SK-N-SH treated with all-trans-retinoic acid at 6 μM for 48 hours (cell line): ENCODE measurements at regions not wholly inside any gene's neighbourhood (a gene's known extent, or its start where the extent isn't known, plus 50 kb on each side); places are given as distances from the start of the nearest gene placed in this dataset.

Experiments
- ATAC-seq: fragments of 200-7000 bp; cut with Tn5 transposase; 3 replicates; pipeline ENCODE4 v1.9.1; 2020; ENCODE audit warnings: mild to moderate bottlenecking, moderate library complexity
- ARNTL ChIP-seq: fragments of 450-650 bp; formaldehyde crosslinking; IDR thresholded peaks from 2 replicates; pipeline ENCODE4 v1.5.0; 2020; ENCODE audit warnings: low read depth, mild to moderate bottlenecking, moderate library complexity, borderline replicate concordance
- BACH2 ChIP-seq: fragments of 250-450 bp; sonication (Bioruptor Pico); IDR thresholded peaks from 2 replicates; pipeline ENCODE4 v1.9.0; 2021; ENCODE audit warnings: mild to moderate bottlenecking, borderline replicate concordance
- CSDC2 ChIP-seq: fragments of 250-450 bp; sonication (Bioruptor Pico); IDR thresholded peaks from 2 replicates; pipeline ENCODE4 v1.5.0; 2020; ENCODE audit warnings: mild to moderate bottlenecking, moderate library complexity
- ESRRG ChIP-seq: fragments of 250-450 bp; sonication (Bioruptor Pico); IDR thresholded peaks from 2 replicates; pipeline ENCODE4 v1.6.1; 2021; ENCODE audit warnings: mild to moderate bottlenecking
- GLIS3 ChIP-seq: fragments of 250-450 bp; sonication (Bioruptor Pico); IDR thresholded peaks from 2 replicates; pipeline ENCODE4 v1.5.0; 2020; ENCODE audit warnings: mild to moderate bottlenecking, moderate library complexity
- OSR1 ChIP-seq: fragments of 250-450 bp; sonication (Bioruptor Pico); IDR thresholded peaks from 2 replicates; pipeline ENCODE4 v1.8.0; 2022; ENCODE audit warnings: moderate library complexity, mild to moderate bottlenecking, inconsistent platforms
- RARB ChIP-seq: fragments of 250-450 bp; sonication (Bioruptor Pico); IDR thresholded peaks from 2 replicates; pipeline ENCODE4 v1.8.0; 2021; ENCODE audit warnings: mild to moderate bottlenecking, moderate library complexity
- SNAI2 ChIP-seq: fragments of 250-450 bp; sonication (Bioruptor Pico); IDR thresholded peaks from 2 replicates; pipeline ENCODE4 v1.5.0; 2020; ENCODE audit warnings: mild to moderate bottlenecking, moderate library complexity
- TCF4 ChIP-seq: fragments of 250-450 bp; sonication (Bioruptor Pico); IDR thresholded peaks from 2 replicates; pipeline ENCODE4 v1.8.0; 2021; ENCODE audit warnings: mild to moderate bottlenecking, moderate library complexity, borderline replicate concordance
- TOX ChIP-seq: fragments of 250-450 bp; sonication (Bioruptor Pico); IDR thresholded peaks from 2 replicates; pipeline ENCODE4 v1.8.0; 2021; ENCODE audit warnings: mild to moderate bottlenecking, moderate library complexity, borderline replicate concordance
- ZC3H10 ChIP-seq: fragments of 250-450 bp; sonication (Bioruptor Pico); IDR thresholded peaks from 2 replicates; pipeline ENCODE4 v1.5.1; 2021; ENCODE audit warnings: mild to moderate bottlenecking, moderate library complexity
- ZFP3 ChIP-seq: fragments of 250-450 bp; sonication (Bioruptor Pico); IDR thresholded peaks from 2 replicates; pipeline ENCODE4 v1.5.0; 2020; ENCODE audit warnings: mild to moderate bottlenecking, moderate library complexity
- ZFP30 ChIP-seq: fragments of 450-650 bp; formaldehyde crosslinking; IDR thresholded peaks from 2 replicates; pipeline ENCODE4 v1.5.0; 2022; ENCODE audit warnings: mild to moderate bottlenecking, moderate library complexity
- ZNF565 ChIP-seq: fragments of 450-650 bp; formaldehyde crosslinking; conservative IDR thresholded peaks from 2 replicates; pipeline ENCODE4 v1.5.0; 2020; ENCODE audit warnings: low read depth, mild to moderate bottlenecking, moderate library complexity
- ZNF70 ChIP-seq: fragments of 450-650 bp; formaldehyde crosslinking; IDR thresholded peaks from 2 replicates; pipeline ENCODE4 v1.5.0; 2020; ENCODE audit warnings: mild to moderate bottlenecking, moderate library complexity
- ZNF8 ChIP-seq: fragments of 450-650 bp; formaldehyde crosslinking; IDR thresholded peaks from 2 replicates; pipeline ENCODE4 v1.5.0; 2020; ENCODE audit warnings: mild to moderate bottlenecking, moderate library complexity
- TF ChIP-seq, protein P1 (sequence below): fragments of 250-450 bp; sonication (Bioruptor Pico); IDR thresholded peaks from 2 replicates; pipeline ENCODE4 v1.8.0; 2021; ENCODE audit warnings: low read depth, mild to moderate bottlenecking, moderate library complexity, borderline replicate concordance
- TF ChIP-seq, protein P2 (sequence below): fragments of 250-450 bp; sonication (Bioruptor Pico); IDR thresholded peaks from 2 replicates; pipeline ENCODE4 v1.5.1; 2021; ENCODE audit warnings: mild to moderate bottlenecking, moderate library complexity
- TF ChIP-seq, protein P3 (sequence below): fragments of 250-450 bp; sonication (Bioruptor Pico); IDR thresholded peaks from 2 replicates; pipeline ENCODE4 v1.8.0; 2020; ENCODE audit warnings: mild to moderate bottlenecking, moderate library complexity, borderline replicate concordance
- TF ChIP-seq, protein P4 (sequence below): fragments of 250-450 bp; sonication (Bioruptor Pico); IDR thresholded peaks from 2 replicates; pipeline ENCODE4 v1.5.1; 2020; ENCODE audit warnings: low read depth, mild to moderate bottlenecking, moderate library complexity
- TF ChIP-seq, protein P5 (sequence below): fragments of 250-450 bp; sonication (Bioruptor Pico); IDR thresholded peaks from 2 replicates; pipeline ENCODE4 v1.5.0; 2020; ENCODE audit warnings: mild to moderate bottlenecking, moderate library complexity

DNA sequence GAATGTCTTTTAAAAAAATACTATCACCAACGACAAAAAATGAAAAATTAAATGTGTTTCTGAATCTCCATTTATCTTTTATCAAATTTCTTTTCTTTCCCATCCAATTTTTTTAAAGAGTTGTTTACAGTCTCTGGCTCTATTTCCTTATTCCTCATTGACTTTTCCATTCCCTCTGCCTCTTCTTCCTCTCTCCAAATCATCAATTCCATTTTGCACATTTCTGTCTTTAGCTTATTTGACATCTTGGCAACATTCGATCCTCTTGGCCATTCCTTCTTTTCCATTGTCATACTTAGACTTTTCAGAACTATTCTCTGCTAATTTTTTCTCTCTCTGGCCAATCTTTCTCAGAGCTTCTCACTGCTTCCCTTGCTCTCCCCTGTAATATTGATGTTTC, 497.6 kb downstream of the PLPP3 start:
- ATAC-seq = no peak
- TF ChIP-seq RARB (CRISPR knock-in tag) (no peak), ZC3H10 (CRISPR knock-in tag) (no peak), CSDC2 (no peak), ZNF565 (CRISPR knock-in tag) (no peak), ARNTL (CRISPR knock-in tag) (no peak), ZNF70 (CRISPR knock-in tag) (no peak)
- TF ChIP-seq, protein P1, sequence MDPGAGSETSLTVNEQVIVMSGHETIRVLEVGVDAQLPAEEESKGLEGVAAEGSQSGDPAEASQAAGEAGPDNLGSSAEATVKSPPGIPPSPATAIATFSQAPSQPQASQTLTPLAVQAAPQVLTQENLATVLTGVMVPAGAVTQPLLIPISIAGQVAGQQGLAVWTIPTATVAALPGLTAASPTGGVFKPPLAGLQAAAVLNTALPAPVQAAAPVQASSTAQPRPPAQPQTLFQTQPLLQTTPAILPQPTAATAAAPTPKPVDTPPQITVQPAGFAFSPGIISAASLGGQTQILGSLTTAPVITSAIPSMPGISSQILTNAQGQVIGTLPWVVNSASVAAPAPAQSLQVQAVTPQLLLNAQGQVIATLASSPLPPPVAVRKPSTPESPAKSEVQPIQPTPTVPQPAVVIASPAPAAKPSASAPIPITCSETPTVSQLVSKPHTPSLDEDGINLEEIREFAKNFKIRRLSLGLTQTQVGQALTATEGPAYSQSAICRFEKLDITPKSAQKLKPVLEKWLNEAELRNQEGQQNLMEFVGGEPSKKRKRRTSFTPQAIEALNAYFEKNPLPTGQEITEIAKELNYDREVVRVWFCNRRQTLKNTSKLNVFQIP (CRISPR knock-in tag) = no peak

DNA sequence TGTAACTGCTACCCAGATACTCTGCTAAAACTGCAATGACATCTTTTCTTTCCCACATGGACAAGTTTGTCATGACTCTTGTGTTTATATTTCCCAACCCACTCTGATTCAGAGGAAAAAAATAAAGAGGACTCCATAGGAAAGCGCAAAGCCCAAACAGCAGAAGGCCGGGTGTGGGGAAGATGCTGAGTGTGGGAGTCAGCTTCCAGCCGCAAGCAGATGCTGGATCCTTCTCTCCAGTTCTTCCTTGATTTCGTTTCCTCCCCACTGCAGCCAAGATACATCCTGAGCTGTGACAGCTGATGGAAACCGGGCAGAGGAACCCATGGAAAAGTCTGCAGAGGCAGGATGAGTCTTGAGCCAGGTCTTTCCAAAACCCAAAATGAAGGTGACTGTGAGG, 498.2 kb downstream of the PLPP3 start:
- TF ChIP-seq ZFP3 (CRISPR knock-in tag) (no peak), BACH2 (no peak), CSDC2 (no peak), ZNF8 (CRISPR knock-in tag) (no peak), RARB (CRISPR knock-in tag) (no peak), SNAI2 (no peak), OSR1 (CRISPR knock-in tag) (no peak)
- TF ChIP-seq, protein P2, sequence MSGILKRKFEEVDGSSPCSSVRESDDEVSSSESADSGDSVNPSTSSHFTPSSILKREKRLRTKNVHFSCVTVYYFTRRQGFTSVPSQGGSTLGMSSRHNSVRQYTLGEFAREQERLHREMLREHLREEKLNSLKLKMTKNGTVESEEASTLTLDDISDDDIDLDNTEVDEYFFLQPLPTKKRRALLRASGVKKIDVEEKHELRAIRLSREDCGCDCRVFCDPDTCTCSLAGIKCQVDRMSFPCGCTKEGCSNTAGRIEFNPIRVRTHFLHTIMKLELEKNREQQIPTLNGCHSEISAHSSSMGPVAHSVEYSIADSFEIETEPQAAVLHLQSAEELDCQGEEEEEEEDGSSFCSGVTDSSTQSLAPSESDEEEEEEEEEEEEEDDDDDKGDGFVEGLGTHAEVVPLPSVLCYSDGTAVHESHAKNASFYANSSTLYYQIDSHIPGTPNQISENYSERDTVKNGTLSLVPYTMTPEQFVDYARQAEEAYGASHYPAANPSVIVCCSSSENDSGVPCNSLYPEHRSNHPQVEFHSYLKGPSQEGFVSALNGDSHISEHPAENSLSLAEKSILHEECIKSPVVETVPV (CRISPR knock-in tag) = no peak
- no peak for ATAC-seq

DNA sequence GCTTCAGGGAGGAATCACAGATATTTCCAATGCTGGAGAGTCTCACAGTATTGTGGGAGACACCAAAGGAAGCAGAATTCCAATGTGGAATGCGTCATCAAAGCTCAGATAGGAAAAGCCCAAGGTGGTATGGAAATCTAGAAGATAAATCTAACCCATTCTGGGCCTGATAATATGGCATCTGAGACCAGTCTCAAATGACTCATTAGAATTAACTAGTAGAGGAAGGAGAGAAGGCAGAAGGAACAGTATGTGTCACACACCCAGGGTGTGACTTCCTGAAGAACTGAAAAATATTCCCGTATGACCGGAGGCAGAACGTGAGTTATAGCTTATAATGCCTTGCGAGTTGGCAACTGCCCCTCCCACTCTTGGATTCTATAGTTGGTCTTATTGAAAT, 499.2 kb downstream of the PLPP3 start:
- no peak for ATAC-seq
- TF ChIP-seq SNAI2 (no peak), GLIS3 (no peak), TOX (CRISPR knock-in tag) (no peak), ZNF70 (CRISPR knock-in tag) (no peak), ESRRG (no peak), TCF4 (no peak), ARNTL (CRISPR knock-in tag) (no peak), RARB (CRISPR knock-in tag) (no peak), CSDC2 (no peak), ZFP3 (CRISPR knock-in tag) (no peak), ZFP30 (CRISPR knock-in tag) (no peak), OSR1 (CRISPR knock-in tag) (no peak)
- TF ChIP-seq, protein P3, sequence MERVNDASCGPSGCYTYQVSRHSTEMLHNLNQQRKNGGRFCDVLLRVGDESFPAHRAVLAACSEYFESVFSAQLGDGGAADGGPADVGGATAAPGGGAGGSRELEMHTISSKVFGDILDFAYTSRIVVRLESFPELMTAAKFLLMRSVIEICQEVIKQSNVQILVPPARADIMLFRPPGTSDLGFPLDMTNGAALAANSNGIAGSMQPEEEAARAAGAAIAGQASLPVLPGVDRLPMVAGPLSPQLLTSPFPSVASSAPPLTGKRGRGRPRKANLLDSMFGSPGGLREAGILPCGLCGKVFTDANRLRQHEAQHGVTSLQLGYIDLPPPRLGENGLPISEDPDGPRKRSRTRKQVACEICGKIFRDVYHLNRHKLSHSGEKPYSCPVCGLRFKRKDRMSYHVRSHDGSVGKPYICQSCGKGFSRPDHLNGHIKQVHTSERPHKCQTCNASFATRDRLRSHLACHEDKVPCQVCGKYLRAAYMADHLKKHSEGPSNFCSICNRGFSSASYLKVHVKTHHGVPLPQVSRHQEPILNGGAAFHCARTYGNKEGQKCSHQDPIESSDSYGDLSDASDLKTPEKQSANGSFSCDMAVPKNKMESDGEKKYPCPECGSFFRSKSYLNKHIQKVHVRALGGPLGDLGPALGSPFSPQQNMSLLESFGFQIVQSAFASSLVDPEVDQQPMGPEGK (CRISPR knock-in tag) = no peak
- TF ChIP-seq, protein P4, sequence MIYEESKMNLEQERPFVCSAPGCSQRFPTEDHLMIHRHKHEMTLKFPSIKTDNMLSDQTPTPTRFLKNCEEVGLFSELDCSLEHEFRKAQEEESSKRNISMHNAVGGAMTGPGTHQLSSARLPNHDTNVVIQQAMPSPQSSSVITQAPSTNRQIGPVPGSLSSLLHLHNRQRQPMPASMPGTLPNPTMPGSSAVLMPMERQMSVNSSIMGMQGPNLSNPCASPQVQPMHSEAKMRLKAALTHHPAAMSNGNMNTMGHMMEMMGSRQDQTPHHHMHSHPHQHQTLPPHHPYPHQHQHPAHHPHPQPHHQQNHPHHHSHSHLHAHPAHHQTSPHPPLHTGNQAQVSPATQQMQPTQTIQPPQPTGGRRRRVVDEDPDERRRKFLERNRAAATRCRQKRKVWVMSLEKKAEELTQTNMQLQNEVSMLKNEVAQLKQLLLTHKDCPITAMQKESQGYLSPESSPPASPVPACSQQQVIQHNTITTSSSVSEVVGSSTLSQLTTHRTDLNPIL (CRISPR knock-in tag) = no peak
- TF ChIP-seq, protein P1 (CRISPR knock-in tag) = no peak
- TF ChIP-seq, protein P2 (CRISPR knock-in tag) = no peak
- TF ChIP-seq, protein P5, sequence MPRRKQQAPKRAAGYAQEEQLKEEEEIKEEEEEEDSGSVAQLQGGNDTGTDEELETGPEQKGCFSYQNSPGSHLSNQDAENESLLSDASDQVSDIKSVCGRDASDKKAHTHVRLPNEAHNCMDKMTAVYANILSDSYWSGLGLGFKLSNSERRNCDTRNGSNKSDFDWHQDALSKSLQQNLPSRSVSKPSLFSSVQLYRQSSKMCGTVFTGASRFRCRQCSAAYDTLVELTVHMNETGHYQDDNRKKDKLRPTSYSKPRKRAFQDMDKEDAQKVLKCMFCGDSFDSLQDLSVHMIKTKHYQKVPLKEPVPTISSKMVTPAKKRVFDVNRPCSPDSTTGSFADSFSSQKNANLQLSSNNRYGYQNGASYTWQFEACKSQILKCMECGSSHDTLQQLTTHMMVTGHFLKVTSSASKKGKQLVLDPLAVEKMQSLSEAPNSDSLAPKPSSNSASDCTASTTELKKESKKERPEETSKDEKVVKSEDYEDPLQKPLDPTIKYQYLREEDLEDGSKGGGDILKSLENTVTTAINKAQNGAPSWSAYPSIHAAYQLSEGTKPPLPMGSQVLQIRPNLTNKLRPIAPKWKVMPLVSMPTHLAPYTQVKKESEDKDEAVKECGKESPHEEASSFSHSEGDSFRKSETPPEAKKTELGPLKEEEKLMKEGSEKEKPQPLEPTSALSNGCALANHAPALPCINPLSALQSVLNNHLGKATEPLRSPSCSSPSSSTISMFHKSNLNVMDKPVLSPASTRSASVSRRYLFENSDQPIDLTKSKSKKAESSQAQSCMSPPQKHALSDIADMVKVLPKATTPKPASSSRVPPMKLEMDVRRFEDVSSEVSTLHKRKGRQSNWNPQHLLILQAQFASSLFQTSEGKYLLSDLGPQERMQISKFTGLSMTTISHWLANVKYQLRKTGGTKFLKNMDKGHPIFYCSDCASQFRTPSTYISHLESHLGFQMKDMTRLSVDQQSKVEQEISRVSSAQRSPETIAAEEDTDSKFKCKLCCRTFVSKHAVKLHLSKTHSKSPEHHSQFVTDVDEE (CRISPR knock-in tag) = no peak
